ENCODE measurements at regions not wholly inside any gene's neighbourhood (a gene's known extent, or its start where the extent isn't known, plus 50 kb on each side); places are given as distances from the start of the nearest gene placed in this dataset.
A peak's percentile ranks its signal among the peaks of the same experiment; 100 is the strongest.

GRCh38 chr13:56953965-56954364, 186.8 kb upstream of the PRR20A start:
- Histone ChIP-seq H3K4me3 (replicated peaks in 1 of 3; ENCODE audit: insufficient read depth in 1 of 3, low read depth in 1 of 3, low read length in 3 of 3) (no peak overlapping the region), H3K27ac (ENCODE audit: insufficient read depth, low read depth, low read length) (no peak overlapping the region), H3K27me3 (ENCODE audit: control insufficient read depth in 2 of 2, insufficient read depth in 2 of 2, low read length in 2 of 2) (no peaks in the 10 kb centered on the region), H3K9me3 (replicated peaks; ENCODE audit: control insufficient read depth, insufficient read depth, low read length) (no peaks in the 10 kb centered on the region), H3K4me1 (ENCODE audit: control insufficient read depth, extremely low read depth, insufficient read depth, low read length) (no peaks in the 10 kb centered on the region), H3K79me2 (ENCODE audit: control insufficient read depth, insufficient read depth, low read length) (no peaks in the 10 kb centered on the region), H2AFZ (ENCODE audit: low read depth, low read length) (no peak overlapping the region), H3K9me1 (replicated peaks; ENCODE audit: control insufficient read depth, extremely low read depth, insufficient read depth, low read length) (no peaks in the 10 kb centered on the region), H3K4me2 (ENCODE audit: insufficient read depth, low read length) (no peak overlapping the region), H4K20me1 (replicated peaks; ENCODE audit: control insufficient read depth, extremely low read depth, insufficient read depth, low read length) (no peaks in the 10 kb centered on the region), H3K9ac (replicated peaks; ENCODE audit: extremely low read depth, insufficient read depth, low read length) (no peak overlapping the region), H3K36me3 (ENCODE audit: control insufficient read depth in 2 of 2, extremely low read depth in 1 of 2, insufficient read depth in 2 of 2, low read length in 2 of 2) (no peaks in the 10 kb centered on the region)
- DNase-seq (ENCODE audit: low read depth, low spot score) (no peak), FAIRE-seq (no peak)
- no TSS peak for BruUV-seq (replicated peaks)
- ChIA-PET POLR2A (no interaction called here), CTCF (no interaction called here)
- dilution Hi-C loops (cut with MboI; ENCODE audit: extremely low pct_ligation_motif_present, low sequenced_read_pairs) = no loop called here
- intact Hi-C loops (cut with micrococcal nuclease) = no loop called here
- TF ChIP-seq JUN (IDR thresholded peaks at IDR 0.05; ENCODE audit: borderline replicate concordance, insufficient read depth, insufficient read length, low read depth) (no peak), FOS (IDR thresholded peaks at IDR 0.05; ENCODE audit: borderline replicate concordance, insufficient read depth, low read length) (peak; percentile 12)

- no peaks in the 10 kb centered on the region for H3K79me2 ChIP-seq (ENCODE audit: control insufficient read depth, insufficient read depth, low read length)
- no peaks in the 10 kb centered on the region for H3K36me3 ChIP-seq (ENCODE audit: control insufficient read depth in 2 of 2, extremely low read depth in 1 of 2, insufficient read depth in 2 of 2, low read length in 2 of 2)
- H3K27me3 ChIP-seq (ENCODE audit: control insufficient read depth in 2 of 2, insufficient read depth in 2 of 2, low read length in 2 of 2) = no peaks in the 10 kb centered on the region
- H3K4me2 ChIP-seq (ENCODE audit: insufficient read depth, low read length) = no peak overlapping the region
- H2AFZ ChIP-seq (ENCODE audit: low read depth, low read length) = no peak overlapping the region
- H3K4me1 ChIP-seq (ENCODE audit: control insufficient read depth, extremely low read depth, insufficient read depth, low read length) = no peaks in the 10 kb centered on the region
- no peak overlapping the region for H3K9ac ChIP-seq (replicated peaks; ENCODE audit: extremely low read depth, insufficient read depth, low read length)
- no peaks in the 10 kb centered on the region for H3K9me1 ChIP-seq (replicated peaks; ENCODE audit: control insufficient read depth, extremely low read depth, insufficient read depth, low read length)
- dilution Hi-C loops (cut with MboI; ENCODE audit: extremely low pct_ligation_motif_present, low sequenced_read_pairs) = no loop called here
- TF ChIP-seq POLR2A (IDR thresholded peaks at IDR 0.05; ENCODE audit: low read depth, low read length) (no peak), GATA2 (IDR thresholded peaks at IDR 0.05; ENCODE audit: insufficient read depth, insufficient read length, low read depth, low read length) (no peak), POLR2AphosphoS5 (IDR thresholded peaks at IDR 0.05; ENCODE audit: insufficient read depth, low read depth, low read length) (no peak)
- no peaks in the 10 kb centered on the region for H3K9me3 ChIP-seq (replicated peaks; ENCODE audit: control insufficient read depth, insufficient read depth, low read length)
- CTCF ChIA-PET = no interaction called here
- H4K20me1 ChIP-seq (replicated peaks; ENCODE audit: control insufficient read depth, extremely low read depth, insufficient read depth, low read length) = no peaks in the 10 kb centered on the region
- H3K4me3 ChIP-seq (replicated peaks in 1 of 3; ENCODE audit: insufficient read depth in 1 of 3, low read depth in 1 of 3, low read length in 3 of 3) = no peak overlapping the region
- POLR2A ChIA-PET = no interaction called here
- no peak for FAIRE-seq
- no peak overlapping the region for H3K27ac ChIP-seq (ENCODE audit: insufficient read depth, low read depth, low read length)
- intact Hi-C loops (cut with micrococcal nuclease) = no loop called here
- no peak for DNase-seq (ENCODE audit: low read depth, low spot score)
- BruUV-seq (replicated peaks) = no TSS peak
Measured at GRCh38 chr13:56975647-56976046, 165.1 kb upstream of the PRR20A start.
